ENCODE measurements at regions not wholly inside any gene's neighbourhood (a gene's known extent, or its start where the extent isn't known, plus 50 kb on each side); places are given as distances from the start of the nearest gene placed in this dataset.
A peak's percentile ranks its signal among the peaks of the same experiment; 100 is the strongest.

GRCh38 chr11:11171854-11172253, 181.2 kb downstream of the CSNK2A3 start (continued):
- TF ChIP-seq, protein P1, sequence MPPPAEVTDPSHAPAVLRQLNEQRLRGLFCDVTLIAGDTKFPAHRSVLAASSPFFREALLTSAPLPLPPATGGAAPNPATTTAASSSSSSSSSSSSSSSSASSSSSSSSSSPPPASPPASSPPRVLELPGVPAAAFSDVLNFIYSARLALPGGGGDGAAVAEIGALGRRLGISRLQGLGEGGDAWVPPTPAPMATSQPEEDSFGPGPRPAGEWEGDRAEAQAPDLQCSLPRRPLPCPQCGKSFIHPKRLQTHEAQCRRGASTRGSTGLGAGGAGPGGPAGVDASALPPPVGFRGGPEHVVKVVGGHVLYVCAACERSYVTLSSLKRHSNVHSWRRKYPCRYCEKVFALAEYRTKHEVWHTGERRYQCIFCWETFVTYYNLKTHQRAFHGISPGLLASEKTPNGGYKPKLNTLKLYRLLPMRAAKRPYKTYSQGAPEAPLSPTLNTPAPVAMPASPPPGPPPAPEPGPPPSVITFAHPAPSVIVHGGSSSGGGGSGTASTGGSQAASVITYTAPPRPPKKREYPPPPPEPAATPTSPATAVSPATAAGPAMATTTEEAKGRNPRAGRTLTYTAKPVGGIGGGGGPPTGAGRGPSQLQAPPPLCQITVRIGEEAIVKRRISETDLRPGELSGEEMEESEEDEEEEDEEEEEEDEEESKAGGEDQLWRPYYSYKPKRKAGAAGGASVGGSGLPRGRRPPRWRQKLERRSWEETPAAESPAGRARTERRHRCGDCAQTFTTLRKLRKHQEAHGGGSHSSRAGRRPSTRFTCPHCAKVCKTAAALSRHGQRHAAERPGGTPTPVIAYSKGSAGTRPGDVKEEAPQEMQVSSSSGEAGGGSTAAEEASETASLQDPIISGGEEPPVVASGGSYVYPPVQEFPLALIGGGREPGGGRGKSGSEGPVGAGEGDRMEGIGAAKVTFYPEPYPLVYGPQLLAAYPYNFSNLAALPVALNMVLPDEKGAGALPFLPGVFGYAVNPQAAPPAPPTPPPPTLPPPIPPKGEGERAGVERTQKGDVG (CRISPR knock-in tag; IDR thresholded peaks at IDR 0.05): no peak
- TF ChIP-seq NFYB (IDR thresholded peaks at IDR 0.05; ENCODE audit: insufficient read depth, low read depth, low read length) (no peak), ZZZ3 (IDR thresholded peaks at IDR 0.05; ENCODE audit: control insufficient read depth, insufficient read length, low read depth) (no peak), ATF2 (IDR thresholded peaks at IDR 0.05; ENCODE audit: low read length) (no peak), PKNOX1 (IDR thresholded peaks at IDR 0.05) (peak; percentile 93), ZBED1 (IDR thresholded peaks at IDR 0.05; ENCODE audit: borderline replicate concordance) (no peak), RCOR1 (conservative IDR thresholded peaks at IDR 0.05; ENCODE audit: low read depth, low read length) (peak; percentile 67; the same call in 1 of the 2 replicates), PBX3 (IDR thresholded peaks at IDR 0.05; ENCODE audit: insufficient replicate concordance, low read depth, low read length) (peak; percentile 86), IKZF1 (conservative IDR thresholded peaks at IDR 0.05) (no peak), SMAD5 (IDR thresholded peaks at IDR 0.05; ENCODE audit: low read depth) (no peak), POU2F2 (IDR thresholded peaks at IDR 0.05; ENCODE audit: borderline replicate concordance, low read depth, low read length) (no peak), IRF4 (IDR thresholded peaks at IDR 0.05; ENCODE audit: low read depth, low read length) (no peak), ZBTB33 (IDR thresholded peaks at IDR 0.05) (no peak), EGR1 (IDR thresholded peaks at IDR 0.05; ENCODE audit: borderline replicate concordance in 1 of 2, low read depth in 2 of 2, low read length in 2 of 2) (no peak), NR2C2 (IDR thresholded peaks at IDR 0.05; ENCODE audit: borderline replicate concordance, control insufficient read depth, insufficient read length, low read depth) (no peak)
- TF ChIP-seq, protein P2, sequence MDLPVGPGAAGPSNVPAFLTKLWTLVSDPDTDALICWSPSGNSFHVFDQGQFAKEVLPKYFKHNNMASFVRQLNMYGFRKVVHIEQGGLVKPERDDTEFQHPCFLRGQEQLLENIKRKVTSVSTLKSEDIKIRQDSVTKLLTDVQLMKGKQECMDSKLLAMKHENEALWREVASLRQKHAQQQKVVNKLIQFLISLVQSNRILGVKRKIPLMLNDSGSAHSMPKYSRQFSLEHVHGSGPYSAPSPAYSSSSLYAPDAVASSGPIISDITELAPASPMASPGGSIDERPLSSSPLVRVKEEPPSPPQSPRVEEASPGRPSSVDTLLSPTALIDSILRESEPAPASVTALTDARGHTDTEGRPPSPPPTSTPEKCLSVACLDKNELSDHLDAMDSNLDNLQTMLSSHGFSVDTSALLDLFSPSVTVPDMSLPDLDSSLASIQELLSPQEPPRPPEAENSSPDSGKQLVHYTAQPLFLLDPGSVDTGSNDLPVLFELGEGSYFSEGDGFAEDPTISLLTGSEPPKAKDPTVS (IDR thresholded peaks at IDR 0.05; ENCODE audit: low read depth, low read length): no peak
